22Rv1 (cell line): ENCODE measurements at regions not wholly inside any gene's neighbourhood (a gene's known extent, or its start where the extent isn't known, plus 50 kb on each side); places are given as distances from the start of the nearest gene placed in this dataset.
"Not testable (repeated sequence)": the region's sequence is repeated elsewhere in the genome, so short reads cannot be mapped to it uniquely, and the experiment has no call there.

Experiments used
- H3K27ac ChIP-seq: fragments of 450-650 bp; 2 replicates; pipeline ENCODE4 v1.5.1; 2017
- CTCF ChIP-seq: fragments of 450-650 bp; IDR thresholded peaks from 2 replicates; pipeline ENCODE4 v1.5.1; 2017; ENCODE audit warnings: mild to moderate bottlenecking
- ZFX ChIP-seq: fragments of 450-650 bp; IDR thresholded peaks from 2 replicates; pipeline ENCODE4 v1.6.1; 2017; ENCODE audit warnings: antibody characterized with exemption, borderline replicate concordance

GRCh38 chrX:79511799-79512198 is 144.7 kb upstream of the ITM2A start:
- H3K27ac ChIP-seq, result no peak overlapping the region
- TF ChIP-seq CTCF (no peak), ZFX (no peak)

GRCh38 chrX:79506001-79506400 is 138.9 kb upstream of the ITM2A start:
- no peak overlapping the region for H3K27ac ChIP-seq
- TF ChIP-seq CTCF, result no peak
- no peak for TF ChIP-seq ZFX

- TF ChIP-seq CTCF, result no peak
- no peak for TF ChIP-seq ZFX
- no peak overlapping the region for H3K27ac ChIP-seq
Measured at GRCh38 chrX:79482686-79483085, 115.6 kb upstream of the ITM2A start.

GRCh38 chrX:79477691-79478090 is 110.6 kb upstream of the ITM2A start:
- H3K27ac ChIP-seq, result no peak overlapping the region
- TF ChIP-seq CTCF, result peak; percentile 15; the same call in 1 of the 2 replicates
- TF ChIP-seq ZFX, result no peak

- no peak overlapping the region for H3K27ac ChIP-seq
- TF ChIP-seq ZFX (no peak), CTCF (no peak)
Measured at GRCh38 chrX:79466636-79467035, 99.5 kb upstream of the ITM2A start.

- H3K27ac ChIP-seq, result no peak overlapping the region
- no peak for TF ChIP-seq CTCF
- TF ChIP-seq ZFX, result no peak
Measured at GRCh38 chrX:79462458-79462857, 95.3 kb upstream of the ITM2A start.

GRCh38 chrX:79456593-79456992 is 89.5 kb upstream of the ITM2A start:
- H3K27ac ChIP-seq, result not testable (repeated sequence)

GRCh38 chrX:79452881-79453280 is 85.7 kb upstream of the ITM2A start:
- TF ChIP-seq CTCF, result no peak
- no peak for TF ChIP-seq ZFX
- H3K27ac ChIP-seq, result no peak overlapping the region
